COR-L47 (cell line): ENCODE measurements at regions not wholly inside any gene's neighbourhood (a gene's known extent, or its start where the extent isn't known, plus 50 kb on each side); places are given as distances from the start of the nearest gene placed in this dataset.

Experiments used
- DNase-seq: peaks from one replicate; lab custom pipeline; 2025; lab: John Stamatoyannopoulos, UW

- DNase-seq = no peak
Measured at GRCh38 chr5:116842514-116842961, 267.9 kb upstream of the SEMA6A start.

- no peak for DNase-seq
Measured at GRCh38 chr5:116841734-116842133, 267.1 kb upstream of the SEMA6A start.

DNA sequence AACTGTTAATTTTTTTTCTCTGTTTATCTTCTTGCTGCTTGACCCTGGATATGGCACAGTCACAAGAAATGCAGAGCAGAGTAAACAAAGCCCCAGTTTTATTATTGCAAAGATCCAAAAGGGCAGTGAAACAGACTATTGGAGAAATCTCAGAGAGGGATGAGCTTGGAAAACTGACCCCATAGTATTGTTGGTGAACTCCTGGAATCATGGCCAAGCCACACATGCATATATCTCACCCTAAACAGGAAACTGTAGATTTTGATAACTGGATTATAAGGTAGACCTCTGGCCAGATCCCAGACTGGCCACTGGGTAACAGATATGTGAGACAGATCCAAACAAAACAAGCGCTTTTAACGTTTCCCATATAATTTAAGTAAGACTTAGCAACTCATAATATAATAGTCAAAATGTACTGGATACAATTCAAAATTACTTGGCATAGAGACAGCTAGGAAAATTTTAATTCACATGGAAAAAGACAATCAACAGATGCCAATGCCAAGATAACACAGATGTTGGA is 263.5 kb upstream of the SEMA6A start:
- DNase-seq = no peak

- DNase-seq = no peak
Measured at GRCh38 chr5:116834796-116835515, 260.3 kb upstream of the SEMA6A start.

GRCh38 chr5:116830079-116830478 is 255.5 kb upstream of the SEMA6A start:
- no peak for DNase-seq

- DNase-seq = no peak
Measured at GRCh38 chr5:116827078-116827477, 252.5 kb upstream of the SEMA6A start.

- no peak for DNase-seq
Measured at GRCh38 chr5:116825486-116825885, 250.9 kb upstream of the SEMA6A start.

DNA sequence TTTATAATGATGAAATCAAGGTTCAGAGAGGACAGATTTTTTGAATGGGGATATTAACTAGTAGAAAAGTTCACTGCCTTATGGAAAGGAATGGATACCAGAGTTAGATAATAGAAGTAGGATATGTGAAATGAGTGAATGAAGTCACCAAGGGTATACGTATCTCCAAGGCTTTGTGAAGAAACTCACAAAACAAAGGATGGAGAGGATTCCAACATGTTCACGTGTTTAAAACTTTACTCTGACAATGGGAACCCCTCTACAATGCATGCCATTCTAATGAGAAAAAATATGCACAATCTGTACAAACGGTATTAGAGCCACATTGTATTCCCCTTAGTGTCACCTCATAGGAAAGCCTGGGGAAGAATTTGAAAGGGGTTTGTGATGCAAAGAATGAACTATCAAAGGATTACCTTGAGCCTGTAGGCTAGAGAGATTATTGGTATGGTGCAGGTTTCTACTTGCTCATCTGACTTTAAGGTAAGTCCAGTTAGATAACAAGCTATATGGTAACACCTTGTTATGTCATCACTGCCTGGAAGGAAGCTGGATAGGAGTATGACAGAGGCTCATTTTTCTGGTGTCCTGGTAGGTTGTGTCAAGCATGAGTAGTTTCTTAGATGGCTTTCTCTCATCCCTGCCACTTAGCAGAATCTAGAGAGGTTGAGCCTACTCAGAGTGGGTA is 250.3 kb upstream of the SEMA6A start:
- no peak for DNase-seq

DNA sequence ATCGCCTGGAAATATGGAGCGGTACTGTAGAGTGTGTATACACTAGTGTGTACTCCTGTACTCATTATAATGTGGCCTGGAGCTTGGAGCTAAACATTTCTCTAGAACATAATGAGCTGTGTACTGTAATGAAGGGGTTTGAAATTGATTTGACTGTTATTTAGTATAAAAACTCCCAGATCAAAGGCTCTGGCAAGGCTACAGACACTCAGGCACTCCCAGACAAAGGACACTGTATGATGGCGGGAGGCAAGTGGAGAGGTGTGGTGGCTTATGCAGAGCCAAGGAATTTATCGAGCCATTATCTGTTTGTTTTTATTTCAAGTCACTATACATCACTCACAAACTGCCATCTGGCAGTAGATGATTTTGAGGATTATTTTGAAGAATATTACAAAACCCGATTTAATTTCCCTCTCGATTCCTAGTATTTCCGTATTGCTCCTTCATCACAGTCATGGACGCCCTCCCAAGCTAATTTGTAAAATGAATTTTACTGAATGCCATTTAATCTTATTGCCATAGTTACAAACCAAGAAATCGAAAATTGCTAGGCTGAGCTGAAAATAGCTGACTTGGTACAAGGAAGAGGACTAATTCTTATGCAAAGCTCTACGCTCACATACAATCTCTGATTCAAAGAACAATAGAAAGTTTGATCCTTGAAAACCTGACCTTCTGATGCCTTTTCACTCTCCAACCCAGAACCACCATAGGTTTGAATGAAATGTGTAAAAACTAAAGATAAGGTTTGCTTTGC is 240.2 kb upstream of the SEMA6A start:
- no peak for DNase-seq

DNA sequence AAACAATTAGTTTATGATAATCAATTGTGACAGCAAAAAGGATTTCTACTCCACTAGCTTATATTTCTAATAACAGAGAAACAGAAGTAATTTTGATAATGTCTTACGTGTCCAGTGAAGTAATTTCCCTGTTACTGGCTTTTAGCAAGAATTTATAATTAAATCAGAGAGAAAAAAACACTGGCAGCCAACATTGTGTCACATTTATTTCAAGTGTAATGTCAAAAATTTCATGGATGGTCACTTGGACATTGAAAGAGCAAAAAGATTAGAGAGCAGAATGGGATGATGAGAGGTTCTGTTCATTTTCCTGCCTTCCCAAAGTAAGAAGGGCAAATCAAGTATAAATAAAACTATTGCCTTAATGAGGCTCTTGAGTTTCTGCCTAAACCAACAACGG is 239.3 kb upstream of the SEMA6A start:
- DNase-seq = no peak

- no peak for DNase-seq
Measured at GRCh38 chr5:116813356-116813755, 238.7 kb upstream of the SEMA6A start.

- DNase-seq = no peak
Measured at GRCh38 chr5:116810951-116811350, 236.3 kb upstream of the SEMA6A start.

- DNase-seq = no peak
Measured at GRCh38 chr5:116806836-116807235, 232.2 kb upstream of the SEMA6A start.

GRCh38 chr5:116799401-116799800 is 224.8 kb upstream of the SEMA6A start:
- DNase-seq = no peak

DNA sequence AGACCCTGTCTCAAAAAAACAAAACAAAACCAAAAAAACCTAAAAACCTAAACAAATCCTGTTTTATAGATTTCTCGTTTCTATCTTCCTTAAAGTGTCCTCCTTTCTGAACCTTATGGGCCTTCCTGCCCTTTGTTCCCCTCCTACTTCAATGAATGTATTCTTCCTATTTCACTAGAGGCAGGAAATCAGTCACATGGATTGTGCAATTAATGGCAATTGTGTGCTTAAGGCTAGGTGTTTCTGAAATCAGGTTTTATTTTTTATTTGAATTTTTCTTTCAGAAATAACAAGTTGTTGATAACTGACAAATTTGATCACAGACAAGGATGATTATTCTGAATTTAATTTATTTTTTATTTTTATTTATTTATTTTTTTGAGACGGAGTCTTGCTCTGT is 220.6 kb upstream of the SEMA6A start:
- no peak for DNase-seq

GRCh38 chr5:116789522-116789921 is 214.9 kb upstream of the SEMA6A start:
- no peak for DNase-seq

DNA sequence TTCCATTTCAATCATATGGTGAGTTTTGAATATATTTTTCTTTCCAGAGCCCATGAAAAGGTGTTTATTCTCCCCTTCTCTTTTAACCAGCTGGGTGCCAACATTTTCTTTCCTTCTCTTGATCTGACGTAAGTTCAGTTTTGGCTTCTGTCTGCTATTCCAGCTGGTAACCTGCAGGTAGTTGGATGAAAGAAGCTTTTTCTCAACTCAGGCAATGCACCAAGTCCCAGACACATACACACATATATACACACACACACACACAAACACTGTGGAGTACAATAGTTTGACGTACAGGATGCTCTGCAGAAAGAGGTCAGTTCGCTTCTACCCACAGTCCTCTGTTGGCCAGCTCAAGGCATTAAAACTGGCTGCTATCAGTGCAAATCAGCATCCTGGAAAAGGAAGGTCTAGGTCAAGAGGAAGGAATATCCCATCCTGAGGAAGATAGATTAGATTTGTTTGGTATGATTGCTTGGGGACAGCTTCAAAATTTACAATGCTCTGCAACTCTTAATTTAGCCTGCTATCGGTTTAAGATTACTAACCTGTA is 214.3 kb upstream of the SEMA6A start:
- no peak for DNase-seq

DNA sequence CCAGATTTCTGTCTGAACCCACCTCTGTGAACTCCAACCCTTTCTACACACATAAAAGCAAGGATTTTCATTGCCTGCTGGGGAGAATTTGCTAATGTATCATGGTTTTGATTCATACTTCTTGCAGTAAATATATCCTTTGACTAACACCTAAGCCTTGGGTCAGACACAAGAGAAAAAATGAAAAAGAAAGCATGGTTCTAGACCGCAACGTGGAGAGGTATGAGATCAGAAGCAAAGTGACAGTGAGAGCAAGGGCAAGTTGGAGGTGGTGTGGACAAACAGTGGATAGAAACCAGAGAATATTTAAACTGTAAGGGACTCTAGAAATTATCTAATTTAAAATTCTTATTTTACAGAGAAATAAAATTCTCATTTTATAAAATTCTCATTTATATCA is 212.9 kb upstream of the SEMA6A start:
- DNase-seq = no peak

- DNase-seq = no peak
Measured at GRCh38 chr5:116785106-116785505, 210.5 kb upstream of the SEMA6A start.

- DNase-seq = no peak
Measured at GRCh38 chr5:116779846-116780245, 205.2 kb upstream of the SEMA6A start.

DNA sequence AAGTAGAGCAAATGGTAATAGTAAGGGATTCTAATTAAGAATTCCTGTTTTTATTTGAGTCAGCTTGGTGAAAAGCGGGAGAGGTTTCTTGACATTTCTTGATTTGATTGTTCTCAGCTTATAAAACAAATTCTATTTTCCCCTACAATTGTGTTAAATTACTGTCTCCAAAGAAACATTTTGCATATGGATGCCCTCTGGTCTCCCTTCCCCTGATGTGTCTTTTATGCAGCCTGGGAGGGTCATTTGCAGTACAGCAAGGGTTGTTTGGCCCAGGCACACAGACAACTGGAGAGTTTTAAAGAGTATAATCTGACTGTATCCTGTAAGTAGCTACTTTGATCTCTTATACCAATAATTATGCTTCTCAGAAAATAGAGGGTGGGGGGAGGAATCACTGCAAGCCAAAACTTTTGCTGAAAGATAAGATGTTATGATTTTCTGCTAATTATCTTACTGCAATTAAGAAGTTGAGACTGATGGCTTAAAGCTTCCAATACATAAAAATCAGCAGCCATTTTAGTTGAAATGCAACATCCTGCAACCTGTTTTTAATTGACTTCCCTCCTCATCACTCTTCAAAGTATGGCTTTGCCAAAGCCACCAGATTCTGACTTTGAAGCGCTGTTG is 204.1 kb upstream of the SEMA6A start:
- DNase-seq = no peak

DNA sequence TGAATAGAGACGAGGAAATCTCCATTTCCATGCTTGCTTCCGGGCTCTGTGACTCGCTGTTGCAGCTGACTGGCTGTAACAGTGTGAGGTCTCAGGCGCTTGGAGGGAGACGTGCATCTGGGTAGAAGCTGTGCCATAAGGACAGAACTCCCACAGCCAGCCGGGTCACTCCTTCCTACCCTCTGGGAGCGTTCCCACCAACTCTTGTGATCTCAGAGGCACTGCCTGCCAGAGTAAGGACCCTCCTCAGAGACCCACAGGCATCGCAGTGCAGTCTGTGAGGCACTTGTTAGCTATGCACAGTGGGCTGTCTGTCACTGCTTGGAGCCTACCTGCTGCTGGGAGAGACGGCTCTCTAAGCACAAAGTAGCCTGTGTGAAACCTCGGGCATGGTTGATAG is 203.4 kb upstream of the SEMA6A start:
- no peak for DNase-seq
